HepG2 (cell line): ENCODE measurements at regions not wholly inside any gene's neighbourhood (a gene's known extent, or its start where the extent isn't known, plus 50 kb on each side); places are given as distances from the start of the nearest gene placed in this dataset.

ENCODE experiments used
- ARID2 ChIP-seq: sonication (generic); formaldehyde crosslinking; IDR thresholded peaks from 2 replicates; pipeline ENCODE4 v1.8.1; 2022; ENCODE audit warnings: mild to moderate bottlenecking, missing genetic modification reagents, borderline replicate concordance
- KAT8 ChIP-seq: IDR thresholded peaks from 2 replicates; pipeline ENCODE4 v1.6.1; 2016; ENCODE audit warnings: missing genetic modification reagents, missing compliant biosample characterization
- MAX ChIP-seq: IDR thresholded peaks from 2 replicates; pipeline ENCODE4 v1.6.1; 2012; ENCODE audit warnings: inconsistent platforms
- PLRG1 ChIP-seq: fragments of 450-650 bp; conservative IDR thresholded peaks from 2 replicates; pipeline ENCODE4 v1.6.1; 2016
- SKIL ChIP-seq: sonication (generic); formaldehyde crosslinking; IDR thresholded peaks from 2 replicates; pipeline ENCODE4 v1.8.0; 2022; ENCODE audit warnings: missing genetic modification reagents, mild to moderate bottlenecking, moderate library complexity, borderline replicate concordance
- ZNF263 ChIP-seq: sonication (generic); formaldehyde crosslinking; IDR thresholded peaks from 2 replicates; pipeline ENCODE4 v1.4.0; 2020; ENCODE audit warnings: missing genetic modification reagents
- ZNF292 ChIP-seq: sonication (generic); formaldehyde crosslinking; IDR thresholded peaks from 2 replicates; pipeline ENCODE4 v1.8.1; 2022; ENCODE audit warnings: mild to moderate bottlenecking, low read depth, missing genetic modification reagents, borderline replicate concordance
- ZNF569 ChIP-seq: sonication (generic); formaldehyde crosslinking; IDR thresholded peaks from 2 replicates; pipeline ENCODE4 v1.5.0; 2020; ENCODE audit warnings: mild to moderate bottlenecking, missing genetic modification reagents, moderate library complexity, borderline replicate concordance
- ZNF709 ChIP-seq: sonication (generic); formaldehyde crosslinking; IDR thresholded peaks from 2 replicates; pipeline ENCODE4 v1.5.0; 2020; ENCODE audit warnings: mild to moderate bottlenecking, missing genetic modification reagents
- ZNF878 ChIP-seq: sonication (generic); formaldehyde crosslinking; IDR thresholded peaks from 2 replicates; pipeline ENCODE4 v1.8.1; 2023; ENCODE audit warnings: mild to moderate bottlenecking, missing genetic modification reagents, moderate library complexity
- TF ChIP-seq, protein P1 (sequence below): sonication (generic); formaldehyde crosslinking; IDR thresholded peaks from 2 replicates; pipeline ENCODE4 v1.4.0; 2020; ENCODE audit warnings: mild to moderate bottlenecking, missing genetic modification reagents
- TF ChIP-seq, protein P2 (sequence below): IDR thresholded peaks from 2 replicates; pipeline ENCODE4 v1.6.1; 2012; ENCODE audit warnings: low read length, improper control_type of control experiment
- TF ChIP-seq, protein P3 (sequence below): sonication (generic); formaldehyde crosslinking; IDR thresholded peaks from 2 replicates; pipeline ENCODE4 v1.4.0; 2020; ENCODE audit warnings: missing genetic modification reagents
- TF ChIP-seq, protein P4 (sequence below): sonication (generic); formaldehyde crosslinking; IDR thresholded peaks from 2 replicates; pipeline ENCODE4 v1.8.0; 2022; ENCODE audit warnings: low read depth, missing genetic modification reagents

- TF ChIP-seq, protein P1, sequence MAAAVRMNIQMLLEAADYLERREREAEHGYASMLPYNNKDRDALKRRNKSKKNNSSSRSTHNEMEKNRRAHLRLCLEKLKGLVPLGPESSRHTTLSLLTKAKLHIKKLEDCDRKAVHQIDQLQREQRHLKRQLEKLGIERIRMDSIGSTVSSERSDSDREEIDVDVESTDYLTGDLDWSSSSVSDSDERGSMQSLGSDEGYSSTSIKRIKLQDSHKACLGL (CRISPR knock-in tag): no peak
- TF ChIP-seq ZNF263 (CRISPR knock-in tag): no peak
- TF ChIP-seq ARID2 (CRISPR knock-in tag): no peak
- TF ChIP-seq ZNF878 (CRISPR knock-in tag): no peak
- TF ChIP-seq, protein P2, sequence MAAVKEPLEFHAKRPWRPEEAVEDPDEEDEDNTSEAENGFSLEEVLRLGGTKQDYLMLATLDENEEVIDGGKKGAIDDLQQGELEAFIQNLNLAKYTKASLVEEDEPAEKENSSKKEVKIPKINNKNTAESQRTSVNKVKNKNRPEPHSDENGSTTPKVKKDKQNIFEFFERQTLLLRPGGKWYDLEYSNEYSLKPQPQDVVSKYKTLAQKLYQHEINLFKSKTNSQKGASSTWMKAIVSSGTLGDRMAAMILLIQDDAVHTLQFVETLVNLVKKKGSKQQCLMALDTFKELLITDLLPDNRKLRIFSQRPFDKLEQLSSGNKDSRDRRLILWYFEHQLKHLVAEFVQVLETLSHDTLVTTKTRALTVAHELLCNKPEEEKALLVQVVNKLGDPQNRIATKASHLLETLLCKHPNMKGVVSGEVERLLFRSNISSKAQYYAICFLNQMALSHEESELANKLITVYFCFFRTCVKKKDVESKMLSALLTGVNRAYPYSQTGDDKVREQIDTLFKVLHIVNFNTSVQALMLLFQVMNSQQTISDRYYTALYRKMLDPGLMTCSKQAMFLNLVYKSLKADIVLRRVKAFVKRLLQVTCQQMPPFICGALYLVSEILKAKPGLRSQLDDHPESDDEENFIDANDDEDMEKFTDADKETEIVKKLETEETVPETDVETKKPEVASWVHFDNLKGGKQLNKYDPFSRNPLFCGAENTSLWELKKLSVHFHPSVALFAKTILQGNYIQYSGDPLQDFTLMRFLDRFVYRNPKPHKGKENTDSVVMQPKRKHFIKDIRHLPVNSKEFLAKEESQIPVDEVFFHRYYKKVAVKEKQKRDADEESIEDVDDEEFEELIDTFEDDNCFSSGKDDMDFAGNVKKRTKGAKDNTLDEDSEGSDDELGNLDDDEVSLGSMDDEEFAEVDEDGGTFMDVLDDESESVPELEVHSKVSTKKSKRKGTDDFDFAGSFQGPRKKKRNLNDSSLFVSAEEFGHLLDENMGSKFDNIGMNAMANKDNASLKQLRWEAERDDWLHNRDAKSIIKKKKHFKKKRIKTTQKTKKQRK: no peak
- TF ChIP-seq ZNF709: no peak
- TF ChIP-seq, protein P3, sequence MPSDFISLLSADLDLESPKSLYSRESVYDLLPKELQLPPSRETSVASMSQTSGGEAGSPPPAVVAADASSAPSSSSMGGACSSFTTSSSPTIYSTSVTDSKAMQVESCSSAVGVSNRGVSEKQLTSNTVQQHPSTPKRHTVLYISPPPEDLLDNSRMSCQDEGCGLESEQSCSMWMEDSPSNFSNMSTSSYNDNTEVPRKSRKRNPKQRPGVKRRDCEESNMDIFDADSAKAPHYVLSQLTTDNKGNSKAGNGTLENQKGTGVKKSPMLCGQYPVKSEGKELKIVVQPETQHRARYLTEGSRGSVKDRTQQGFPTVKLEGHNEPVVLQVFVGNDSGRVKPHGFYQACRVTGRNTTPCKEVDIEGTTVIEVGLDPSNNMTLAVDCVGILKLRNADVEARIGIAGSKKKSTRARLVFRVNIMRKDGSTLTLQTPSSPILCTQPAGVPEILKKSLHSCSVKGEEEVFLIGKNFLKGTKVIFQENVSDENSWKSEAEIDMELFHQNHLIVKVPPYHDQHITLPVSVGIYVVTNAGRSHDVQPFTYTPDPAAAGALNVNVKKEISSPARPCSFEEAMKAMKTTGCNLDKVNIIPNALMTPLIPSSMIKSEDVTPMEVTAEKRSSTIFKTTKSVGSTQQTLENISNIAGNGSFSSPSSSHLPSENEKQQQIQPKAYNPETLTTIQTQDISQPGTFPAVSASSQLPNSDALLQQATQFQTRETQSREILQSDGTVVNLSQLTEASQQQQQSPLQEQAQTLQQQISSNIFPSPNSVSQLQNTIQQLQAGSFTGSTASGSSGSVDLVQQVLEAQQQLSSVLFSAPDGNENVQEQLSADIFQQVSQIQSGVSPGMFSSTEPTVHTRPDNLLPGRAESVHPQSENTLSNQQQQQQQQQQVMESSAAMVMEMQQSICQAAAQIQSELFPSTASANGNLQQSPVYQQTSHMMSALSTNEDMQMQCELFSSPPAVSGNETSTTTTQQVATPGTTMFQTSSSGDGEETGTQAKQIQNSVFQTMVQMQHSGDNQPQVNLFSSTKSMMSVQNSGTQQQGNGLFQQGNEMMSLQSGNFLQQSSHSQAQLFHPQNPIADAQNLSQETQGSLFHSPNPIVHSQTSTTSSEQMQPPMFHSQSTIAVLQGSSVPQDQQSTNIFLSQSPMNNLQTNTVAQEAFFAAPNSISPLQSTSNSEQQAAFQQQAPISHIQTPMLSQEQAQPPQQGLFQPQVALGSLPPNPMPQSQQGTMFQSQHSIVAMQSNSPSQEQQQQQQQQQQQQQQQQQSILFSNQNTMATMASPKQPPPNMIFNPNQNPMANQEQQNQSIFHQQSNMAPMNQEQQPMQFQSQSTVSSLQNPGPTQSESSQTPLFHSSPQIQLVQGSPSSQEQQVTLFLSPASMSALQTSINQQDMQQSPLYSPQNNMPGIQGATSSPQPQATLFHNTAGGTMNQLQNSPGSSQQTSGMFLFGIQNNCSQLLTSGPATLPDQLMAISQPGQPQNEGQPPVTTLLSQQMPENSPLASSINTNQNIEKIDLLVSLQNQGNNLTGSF (CRISPR knock-in tag): no peak
- no peak for TF ChIP-seq PLRG1
- TF ChIP-seq SKIL (CRISPR knock-in tag): no peak
- TF ChIP-seq MAX: peak; percentile 23; the same call in 1 of the 2 replicates
- TF ChIP-seq, protein P4, sequence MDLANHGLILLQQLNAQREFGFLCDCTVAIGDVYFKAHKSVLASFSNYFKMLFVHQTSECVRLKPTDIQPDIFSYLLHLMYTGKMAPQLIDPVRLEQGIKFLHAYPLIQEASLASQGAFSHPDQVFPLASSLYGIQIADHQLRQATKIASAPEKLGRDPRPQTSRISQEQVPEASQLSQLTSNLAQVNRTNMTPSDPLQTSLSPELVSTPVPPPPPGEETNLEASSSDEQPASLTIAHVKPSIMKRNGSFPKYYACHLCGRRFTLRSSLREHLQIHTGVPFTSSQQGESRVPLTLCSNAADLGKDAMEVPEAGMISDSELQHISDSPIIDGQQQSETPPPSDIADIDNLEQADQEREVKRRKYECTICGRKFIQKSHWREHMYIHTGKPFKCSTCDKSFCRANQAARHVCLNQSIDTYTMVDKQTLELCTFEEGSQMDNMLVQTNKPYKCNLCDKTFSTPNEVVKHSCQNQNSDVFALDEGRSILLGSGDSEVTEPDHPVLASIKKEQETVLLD: no peak
- TF ChIP-seq ZNF292 (CRISPR knock-in tag): no peak
- TF ChIP-seq KAT8: no peak
- TF ChIP-seq ZNF569 (CRISPR knock-in tag): no peak
Measured at GRCh38 chrX:129123795-129124194, 399.5 kb downstream of the SMARCA1 start (continued).
